GM12873 (cell line): ENCODE measurements at regions not wholly inside any gene's neighbourhood (a gene's known extent, or its start where the extent isn't known, plus 50 kb on each side); places are given as distances from the start of the nearest gene placed in this dataset.

ENCODE experiments used
- CTCF ChIP-seq: IDR thresholded peaks from 2 replicates; pipeline ENCODE4 v1.5.1; 2012; ENCODE audit warnings: low read depth, mild to moderate bottlenecking, moderate library complexity, low read length, control low read depth; ENCODE audit not compliant: insufficient read depth; ENCODE audit errors: missing control alignments

- no peak for TF ChIP-seq CTCF
Observed at GRCh38 chr22:47686594-47687345, 924.3 kb downstream of the TBC1D22A start.

- no peak for TF ChIP-seq CTCF
Observed at GRCh38 chr22:47681411-47682165, 919.1 kb downstream of the TBC1D22A start.

GRCh38 chr22:47678636-47679287 lies 916.3 kb downstream of the TBC1D22A start:
- TF ChIP-seq CTCF, result no peak

- no peak for TF ChIP-seq CTCF
Observed at GRCh38 chr22:47678048-47678447, 915.6 kb downstream of the TBC1D22A start.

GRCh38 chr22:47676685-47677084 lies 914.2 kb downstream of the TBC1D22A start:
- TF ChIP-seq CTCF, result no peak

GRCh38 chr22:47674600-47674999 lies 912.1 kb downstream of the TBC1D22A start:
- no peak for TF ChIP-seq CTCF

- TF ChIP-seq CTCF, result no peak
Observed at GRCh38 chr22:47673557-47673956, 911.1 kb downstream of the TBC1D22A start.
